Inflammatory macrophage (primary cell): ENCODE measurements at regions not wholly inside any gene's neighbourhood (a gene's known extent, or its start where the extent isn't known, plus 50 kb on each side); places are given as distances from the start of the nearest gene placed in this dataset.
A peak's percentile ranks its signal among the peaks of the same experiment; 100 is the strongest.
"Not testable (repeated sequence)": the region's sequence is repeated elsewhere in the genome, so short reads cannot be mapped to it uniquely, and the experiment has no call there.

ENCODE experiments used
- DNase-seq, 2 donors: peaks; one replicate each; pipeline ENCODE4 v3.0.0-alpha.2; 2020 to 2022

DNA sequence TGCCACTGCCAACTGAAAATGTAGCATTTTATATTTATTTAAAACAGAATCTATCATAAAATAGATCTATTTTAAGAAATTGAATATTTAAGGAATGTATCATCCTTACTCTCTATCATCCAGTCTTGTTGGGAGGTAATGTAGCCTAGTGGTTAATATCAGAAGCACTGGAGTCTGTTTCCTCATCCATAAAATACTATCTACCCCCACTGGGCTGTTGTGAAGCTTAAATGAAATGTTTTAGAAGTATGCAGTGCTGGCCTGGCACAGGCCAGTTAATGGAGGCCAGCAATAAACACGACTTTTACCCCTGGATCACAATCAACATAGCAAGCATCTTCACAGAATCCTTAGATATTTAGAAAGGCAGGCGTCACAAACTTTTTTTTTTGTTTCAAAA, 188.0 kb downstream of the CAND1 start:
- no peak for DNase-seq

DNA sequence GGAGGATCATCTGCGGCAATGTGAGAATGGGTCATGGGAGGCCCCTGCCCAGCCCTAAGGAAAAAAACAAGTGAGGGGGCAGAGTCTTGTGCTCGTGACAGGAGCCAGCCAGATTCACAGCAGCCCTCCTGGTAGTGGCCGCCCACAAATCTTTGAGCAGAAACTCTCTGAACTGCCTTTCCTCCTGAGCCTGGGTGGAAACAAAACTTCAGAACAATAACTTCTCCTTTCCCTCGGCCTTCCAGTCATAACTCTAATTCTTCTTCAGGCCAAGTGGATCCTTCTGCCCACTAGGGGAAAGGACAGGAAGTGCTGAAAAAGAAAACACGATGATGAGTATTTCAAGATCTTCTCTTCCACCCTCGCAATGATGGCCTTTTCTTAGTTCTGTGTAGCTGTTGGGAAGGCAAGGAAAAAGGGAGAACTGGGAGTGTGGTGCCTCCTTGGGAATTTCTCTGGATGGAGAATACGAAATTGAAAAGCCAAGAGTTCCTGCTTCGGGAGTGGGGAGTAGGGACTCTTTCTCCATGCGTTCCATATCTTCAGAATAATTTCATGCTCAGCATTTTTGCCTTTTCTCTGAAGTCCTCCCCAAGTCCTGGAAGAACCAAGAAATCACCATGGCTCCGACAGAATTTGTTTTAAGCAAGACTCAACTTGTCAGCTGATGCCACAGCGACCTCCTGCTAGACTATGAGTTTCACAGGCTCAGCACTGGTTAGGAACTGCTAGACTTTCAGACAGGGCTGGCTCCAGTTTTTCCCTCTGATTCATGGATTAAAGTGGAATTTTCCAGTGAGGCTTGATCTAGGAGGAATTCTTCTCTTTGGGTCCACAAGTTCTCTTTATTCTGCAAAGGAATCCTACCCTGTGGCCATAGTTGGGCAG, 188.9 kb downstream of the CAND1 start:
- DNase-seq, result peak; percentile 94 to 95

DNA sequence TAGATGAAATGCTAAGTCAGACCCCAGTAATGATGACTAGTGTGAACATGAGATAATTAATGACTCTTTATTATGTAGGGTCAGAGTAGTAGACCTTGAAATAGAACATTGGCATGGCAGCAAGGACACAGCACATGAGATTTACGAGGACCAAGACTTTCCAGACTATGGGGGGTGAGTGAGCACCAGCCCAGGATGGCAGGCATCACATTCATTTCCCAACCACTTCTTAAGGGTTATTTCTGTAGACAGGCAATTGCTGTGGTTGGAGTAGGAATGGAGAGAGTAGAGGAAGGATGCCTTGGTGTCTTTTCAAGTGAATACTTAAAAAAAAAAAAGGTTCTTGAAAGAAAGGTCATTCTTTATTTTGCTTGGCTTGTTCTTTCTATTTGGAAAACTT, 189.4 kb upstream of the DYRK2 start:
- DNase-seq, result no peak

DNA sequence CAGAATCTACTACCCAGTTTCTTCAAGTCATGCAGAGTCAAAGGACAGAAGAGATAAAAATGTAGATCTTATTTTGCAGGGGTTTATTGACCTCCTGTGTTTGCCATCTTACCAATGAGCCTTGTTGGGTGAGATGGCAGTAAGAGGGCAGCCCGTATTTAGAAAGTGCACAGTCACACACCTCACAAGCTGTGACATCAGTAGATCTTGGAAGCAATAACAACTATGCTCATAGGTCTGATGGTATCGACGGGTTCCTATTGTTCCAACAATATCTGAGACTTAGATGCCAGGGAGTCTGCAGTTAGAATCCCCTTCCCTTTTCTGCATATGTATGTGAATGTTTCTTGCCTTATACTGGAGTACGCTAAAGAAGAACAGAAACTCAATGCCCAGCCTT, 189.0 kb upstream of the DYRK2 start:
- no peak for DNase-seq

DNA sequence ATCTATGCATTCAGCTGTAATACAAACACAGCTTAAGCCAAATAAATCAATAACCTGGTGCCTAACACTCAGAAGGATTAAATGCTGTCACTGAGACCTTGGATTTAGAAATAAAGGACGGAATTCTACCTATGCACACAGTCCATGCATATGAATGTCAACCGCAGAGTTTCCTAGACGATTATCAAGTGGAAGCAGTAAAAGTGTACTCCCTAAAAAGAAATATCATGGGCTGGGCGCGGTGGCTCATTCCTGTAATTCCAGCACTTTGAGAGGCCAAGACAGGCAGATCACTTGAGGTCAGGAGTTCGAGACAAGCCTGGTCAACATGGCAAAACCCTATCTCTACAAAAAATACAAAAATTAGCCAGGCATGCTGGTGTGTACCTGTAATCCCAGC, 188.2 kb upstream of the DYRK2 start:
- no peak for DNase-seq

DNA sequence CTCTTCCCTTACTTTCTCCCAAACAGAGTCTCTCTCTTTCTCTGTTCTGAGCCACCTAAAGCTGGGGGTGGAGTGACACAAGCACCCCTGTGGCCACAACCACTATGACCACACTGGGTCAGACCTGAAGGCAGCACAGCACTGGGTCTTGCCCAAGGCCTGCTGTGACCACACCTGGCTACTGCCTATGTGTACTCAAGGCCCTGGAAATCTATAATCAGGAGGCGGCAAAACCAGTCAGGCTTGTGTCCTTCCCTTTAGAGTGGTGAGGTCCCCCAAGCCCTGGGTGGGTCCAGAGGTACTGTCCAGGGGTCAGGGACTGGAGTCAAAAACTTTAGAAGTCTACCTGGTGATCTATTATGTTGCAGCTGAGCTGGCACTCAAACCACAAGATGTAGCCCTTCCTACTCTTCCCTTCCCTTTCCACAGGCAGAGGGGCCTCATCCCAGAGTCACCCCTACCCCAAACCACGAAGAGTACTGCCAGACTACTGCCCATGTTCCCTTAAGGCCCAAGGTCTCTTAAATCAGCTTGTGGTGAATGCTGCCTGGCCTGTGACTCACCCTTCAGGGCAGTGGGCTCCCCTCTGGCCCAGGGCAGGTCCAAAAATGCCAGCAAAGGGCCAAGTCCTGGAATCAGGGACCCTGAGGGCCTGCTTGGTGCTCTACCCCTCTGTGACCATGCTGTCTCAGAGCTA, 179.8 kb upstream of the DYRK2 start:
- no peak for DNase-seq

DNA sequence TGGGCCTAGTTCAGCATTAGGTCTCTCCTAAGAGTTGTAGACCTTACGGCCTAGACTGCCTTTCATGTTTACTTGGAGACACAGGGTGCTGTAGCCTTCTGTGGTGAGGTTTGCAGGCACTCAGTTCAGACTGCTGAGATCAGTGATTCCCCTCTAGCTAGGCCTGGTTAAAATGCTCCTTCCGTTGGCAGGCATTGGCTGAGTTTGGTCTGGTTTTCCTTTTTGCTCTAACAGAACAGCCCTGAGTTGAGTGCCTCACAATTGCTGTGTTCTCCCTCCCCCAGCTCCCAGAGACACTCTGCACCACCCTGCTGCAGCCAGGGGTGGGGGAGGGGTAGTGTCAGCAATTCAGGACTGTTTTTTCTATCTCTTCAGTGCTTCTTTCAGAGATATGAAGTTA, 178.9 kb upstream of the DYRK2 start:
- no peak for DNase-seq

DNA sequence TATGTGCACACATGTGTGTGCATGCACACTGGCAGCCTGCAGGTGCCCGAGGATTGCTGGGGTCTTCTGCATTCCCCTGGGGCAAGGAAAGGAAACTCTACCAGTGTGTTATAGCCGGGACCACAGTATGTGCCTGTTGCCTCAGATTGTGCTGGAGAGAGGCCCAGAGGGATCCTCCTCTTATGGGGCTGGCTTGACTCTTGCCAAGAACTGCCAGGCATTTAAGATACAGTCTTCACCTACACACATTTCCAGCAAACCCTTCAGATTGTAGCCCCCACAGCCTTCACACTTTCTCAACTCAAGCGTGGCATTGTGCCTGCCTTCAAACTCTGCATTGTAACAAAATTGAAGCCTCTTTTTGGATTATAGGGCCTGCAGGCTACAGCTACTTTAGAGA, 176.7 kb upstream of the DYRK2 start:
- no peak for DNase-seq

DNA sequence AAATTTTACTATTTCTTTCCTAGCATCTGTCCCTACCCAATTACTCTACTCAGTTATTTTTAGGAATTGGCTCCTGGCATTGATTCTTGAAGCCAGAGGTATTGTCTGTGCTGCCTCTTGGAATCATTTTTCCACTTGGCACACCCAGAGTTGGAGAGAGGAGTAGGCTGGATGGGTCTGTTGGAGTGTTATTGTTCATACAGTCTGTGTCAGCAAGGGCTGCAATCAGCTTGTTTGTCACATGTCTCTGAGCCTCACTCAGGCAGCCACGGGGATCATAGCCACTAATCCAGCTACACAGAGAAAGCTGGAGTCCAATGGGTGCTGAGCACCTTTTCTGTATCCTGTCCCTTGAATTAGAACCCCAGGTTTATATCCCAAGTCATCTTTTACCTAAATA, 176.0 kb upstream of the DYRK2 start:
- peak in 1 of 2 donors; percentile 47 for DNase-seq

DNA sequence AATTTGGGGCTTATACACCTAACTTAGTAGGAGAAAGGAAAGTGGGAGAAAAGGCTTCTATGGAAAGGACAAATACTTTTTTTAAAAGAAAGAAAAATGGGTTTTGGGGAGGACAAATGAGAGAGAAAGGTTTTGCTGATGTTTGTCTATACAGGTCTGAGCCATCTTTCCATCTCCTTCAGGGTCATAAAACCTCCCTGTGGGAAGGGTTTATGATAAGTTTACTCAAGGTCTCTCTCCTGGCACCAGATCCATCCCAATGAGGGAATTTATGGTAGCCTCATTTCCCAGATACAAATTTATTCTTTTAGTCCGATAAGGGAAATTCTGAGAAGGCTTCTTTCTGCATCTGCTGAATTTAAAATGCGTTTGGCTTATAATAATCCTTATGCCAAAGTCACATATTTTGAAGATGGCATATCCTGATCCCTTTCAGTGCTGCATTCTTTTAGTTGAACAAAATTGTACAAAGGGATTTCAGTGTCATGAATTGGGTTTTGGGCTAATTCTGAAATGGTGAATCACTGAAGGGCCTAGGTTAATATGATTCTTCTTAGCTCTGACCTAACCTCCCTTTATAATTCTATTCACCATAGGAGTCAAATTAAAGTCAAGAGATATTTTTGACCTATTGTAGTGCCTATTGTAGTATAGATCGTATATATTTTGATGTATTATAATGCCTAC, 173.5 kb upstream of the DYRK2 start:
- no peak for DNase-seq

DNA sequence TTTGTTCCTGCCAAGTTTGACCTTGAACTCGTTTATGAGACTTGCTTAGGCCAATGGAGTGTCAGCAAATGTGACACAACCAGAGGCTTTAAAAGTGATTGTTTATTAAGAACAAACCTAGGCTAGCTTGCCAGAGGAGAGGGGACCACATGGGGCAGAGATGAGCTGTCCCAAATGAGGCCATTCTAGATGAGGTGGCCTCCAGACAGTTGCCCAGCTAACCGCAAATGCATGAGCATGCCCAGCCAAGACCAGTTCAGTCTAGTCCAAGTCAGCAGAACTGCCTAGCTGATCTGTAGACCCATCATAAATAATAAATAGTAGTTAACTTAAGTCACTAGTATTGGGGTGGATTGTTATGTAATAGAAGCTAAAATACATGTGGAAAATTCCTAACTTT, 172.8 kb upstream of the DYRK2 start:
- DNase-seq, result no peak

DNA sequence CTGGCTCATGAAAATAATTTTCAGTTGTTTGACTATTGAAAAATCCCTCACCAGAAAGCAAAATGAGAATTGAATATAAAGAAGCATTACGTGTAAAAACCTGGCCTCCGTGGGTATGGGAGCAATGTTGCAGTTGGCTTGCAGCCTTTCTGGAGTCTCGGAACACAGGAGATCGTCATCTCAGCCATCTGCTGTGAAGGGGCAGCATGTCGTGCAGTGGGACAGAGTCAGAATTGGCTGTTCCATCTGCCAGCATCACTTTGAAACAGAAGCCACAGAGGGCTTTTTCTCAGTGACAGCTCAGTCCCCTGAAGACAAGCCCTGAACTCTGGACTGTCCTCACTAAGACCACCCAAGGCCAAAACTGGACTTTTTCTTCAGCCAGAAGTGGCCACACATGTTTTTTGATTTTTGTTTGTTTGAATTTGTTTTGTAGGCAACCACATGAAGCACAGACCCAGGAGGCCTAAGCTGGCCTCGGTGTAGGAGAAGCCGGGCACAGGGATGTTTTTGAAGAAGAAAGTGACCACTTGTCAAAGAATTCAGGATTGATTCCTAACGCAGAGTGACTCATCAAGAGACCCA, 170.8 kb upstream of the DYRK2 start:
- no peak for DNase-seq

DNA sequence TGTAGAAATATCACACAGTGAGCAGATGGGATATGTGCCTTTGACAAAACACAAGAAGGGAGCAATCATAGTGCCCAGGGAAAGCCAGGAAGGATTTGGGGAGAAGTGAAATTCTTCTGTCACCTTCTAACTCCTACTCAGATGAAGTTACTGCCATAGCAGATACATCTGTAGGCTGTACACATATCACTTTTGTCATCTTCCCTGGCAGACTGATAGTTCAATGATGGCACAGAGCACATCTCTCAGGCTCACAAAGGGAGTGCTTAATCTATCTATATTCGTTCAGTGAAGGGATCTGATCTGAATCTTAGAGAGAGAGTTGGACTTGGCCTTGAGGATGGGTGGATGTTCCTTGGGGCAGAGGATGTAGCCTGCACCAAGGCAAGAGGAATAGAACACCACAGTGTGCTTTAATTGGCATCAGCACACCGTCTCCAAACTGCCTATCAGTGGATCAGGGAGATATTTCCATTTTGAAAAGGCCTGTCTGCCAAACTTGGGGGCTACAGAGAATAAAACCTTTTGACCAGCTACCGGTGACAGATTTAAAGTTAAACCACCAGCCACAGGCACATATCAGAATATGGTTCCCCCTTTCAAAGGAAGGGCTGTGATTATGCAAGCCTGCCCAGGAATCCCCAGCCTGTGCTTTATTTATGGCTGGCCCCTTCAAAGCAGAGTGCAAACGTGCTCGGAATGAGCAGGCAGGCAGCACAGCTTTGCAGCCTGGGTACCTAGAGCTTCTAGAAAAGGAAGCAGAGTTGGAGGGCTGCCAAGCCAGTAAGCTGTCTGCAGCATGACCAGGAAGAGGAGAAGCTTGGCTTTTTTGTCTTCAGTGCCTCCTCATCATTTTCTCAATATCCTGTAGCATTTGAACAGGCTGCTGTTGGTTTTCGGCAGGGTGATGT, 165.5 kb upstream of the DYRK2 start:
- DNase-seq, result peak; percentile 62 to 79

DNA sequence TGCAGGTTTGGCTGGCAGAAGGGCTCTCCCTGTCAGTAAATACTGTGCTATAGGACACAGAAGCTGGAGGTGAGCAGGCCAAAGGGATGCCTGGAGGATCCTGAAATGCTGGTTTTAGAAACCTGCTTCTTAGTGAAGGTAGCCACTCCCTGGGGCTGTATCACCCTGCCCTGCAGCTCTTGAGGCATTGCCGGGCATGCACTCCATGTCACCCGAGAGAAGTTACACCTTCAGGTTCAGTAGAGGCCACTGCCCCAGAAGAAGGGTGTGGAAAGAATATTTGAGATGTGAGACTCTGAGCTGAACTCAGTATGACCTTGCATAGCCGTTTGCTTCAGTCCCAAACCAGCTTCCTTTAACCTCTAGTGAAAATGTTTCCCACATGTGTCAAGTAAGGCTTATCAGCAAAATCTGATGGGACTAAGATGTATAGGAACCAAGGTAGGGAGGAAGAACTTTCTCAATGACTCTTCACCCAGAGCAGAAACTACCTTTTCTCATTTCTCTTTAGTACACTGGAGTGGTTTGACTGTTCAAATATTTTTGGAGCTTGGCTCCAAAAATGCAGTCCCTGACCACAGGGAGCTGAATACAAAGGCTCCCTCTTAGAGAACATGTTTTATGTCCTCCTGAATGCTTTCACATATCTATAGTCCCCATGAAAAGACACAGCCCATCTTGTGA, 164.5 kb upstream of the DYRK2 start:
- DNase-seq, result no peak

DNA sequence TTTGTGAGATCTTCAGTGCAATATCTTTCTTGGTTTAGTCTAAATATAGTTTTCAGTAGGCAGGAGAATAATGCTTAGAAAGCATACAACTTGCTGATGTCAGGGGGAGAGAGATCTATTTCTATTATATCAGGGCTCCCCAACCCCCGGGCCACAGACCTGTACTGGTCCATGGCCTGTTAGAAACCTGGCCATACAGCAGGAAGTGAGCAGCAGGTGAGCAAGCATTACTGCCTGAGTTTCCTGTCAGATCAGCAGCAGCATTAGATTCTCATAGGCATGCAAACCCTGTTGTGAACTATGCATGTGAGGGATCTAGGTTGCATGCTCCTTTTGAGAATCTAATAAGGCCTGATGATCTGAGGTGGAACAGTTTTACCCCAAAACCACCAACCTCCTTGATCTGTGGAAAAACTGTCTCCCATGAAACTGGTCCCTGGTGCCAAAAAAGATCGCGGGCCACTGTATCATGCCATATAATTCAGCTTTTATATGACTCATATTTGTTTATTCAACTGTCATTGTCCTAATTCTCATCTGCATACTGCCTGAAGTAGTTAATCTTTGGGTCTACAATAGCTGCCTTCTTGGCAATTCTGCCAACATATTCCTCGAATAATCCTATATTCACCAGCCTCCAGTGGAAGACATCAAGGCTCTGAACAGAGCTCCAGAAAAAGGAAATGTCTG, 163.6 kb upstream of the DYRK2 start:
- DNase-seq, result no peak

DNA sequence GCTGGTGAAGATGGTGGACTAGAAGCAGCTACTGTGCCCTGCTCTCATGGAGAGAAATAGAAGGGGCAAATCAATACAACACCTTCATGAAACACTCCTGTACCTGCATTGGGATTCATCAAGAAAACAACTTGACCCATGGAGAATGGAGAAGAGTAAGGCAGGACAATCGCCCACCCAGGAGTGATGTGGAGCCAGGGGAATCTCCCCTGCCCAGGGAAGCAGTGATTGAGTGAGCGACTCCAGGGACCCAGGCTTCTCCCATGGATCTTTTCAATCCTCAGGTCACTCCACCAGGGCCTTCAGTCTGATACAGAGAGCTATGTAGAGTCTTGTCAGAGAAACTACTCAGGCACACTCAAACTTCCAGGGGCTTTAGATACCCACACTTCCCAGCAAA, 161.9 kb upstream of the DYRK2 start:
- no peak for DNase-seq

DNA sequence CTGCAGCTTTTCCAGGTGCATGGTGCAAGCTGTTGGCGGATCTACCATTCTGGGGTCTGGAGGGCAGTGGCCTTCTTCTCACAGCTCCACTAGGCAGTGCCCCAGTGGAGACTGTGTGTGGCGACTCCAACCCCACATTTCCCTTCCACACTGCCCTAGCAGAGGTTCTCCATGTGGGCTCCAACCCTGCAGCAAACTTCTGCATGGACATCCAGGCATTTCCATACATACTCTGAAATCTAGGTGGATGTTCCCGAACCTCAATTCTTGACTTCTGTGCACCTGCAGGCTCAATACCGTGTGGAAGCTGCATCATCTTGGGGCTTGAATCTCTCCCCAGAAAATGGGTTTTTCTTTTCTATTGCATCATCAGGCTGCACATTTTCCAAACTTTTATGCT, 160.2 kb upstream of the DYRK2 start:
- DNase-seq, result not testable (repeated sequence)

DNA sequence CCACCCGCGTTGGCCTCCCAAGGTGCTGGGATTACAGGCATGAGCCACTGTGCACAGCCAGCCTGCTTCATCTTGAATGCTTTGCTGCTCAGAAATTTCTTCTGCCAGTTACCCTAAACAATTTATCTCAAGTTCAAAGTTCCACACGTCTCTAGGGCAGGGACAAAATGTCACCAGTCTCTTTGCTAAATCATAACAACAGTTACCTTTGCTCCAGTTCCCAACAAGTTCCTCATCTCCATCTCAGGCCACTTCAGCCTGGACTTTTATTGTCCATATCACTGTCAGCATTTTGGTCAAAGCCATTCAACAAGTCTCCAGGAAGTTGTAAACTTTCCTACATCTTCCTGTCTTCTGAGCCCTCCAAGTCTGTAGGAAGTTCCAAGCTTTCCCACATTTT, 159.5 kb upstream of the DYRK2 start:
- DNase-seq, result no peak

DNA sequence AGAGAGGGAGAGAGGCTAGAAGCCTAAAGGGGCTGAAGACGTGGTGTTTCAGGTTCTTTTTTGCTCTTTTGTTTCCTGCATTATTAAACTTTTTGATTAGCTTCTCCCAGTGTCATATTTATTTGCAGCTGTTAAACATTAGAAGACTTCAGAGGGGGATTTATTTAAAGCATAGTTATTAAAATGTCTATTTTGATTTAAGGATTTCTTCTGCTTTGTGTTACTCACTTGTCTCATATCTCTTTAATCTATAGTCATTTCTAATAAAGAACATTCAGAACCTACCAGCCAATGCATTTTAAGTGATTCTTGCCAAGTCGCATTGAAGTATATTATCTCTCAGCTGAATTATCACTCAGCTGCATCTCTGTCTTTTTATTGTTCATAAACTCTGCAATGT, 152.0 kb upstream of the DYRK2 start:
- DNase-seq, result no peak

DNA sequence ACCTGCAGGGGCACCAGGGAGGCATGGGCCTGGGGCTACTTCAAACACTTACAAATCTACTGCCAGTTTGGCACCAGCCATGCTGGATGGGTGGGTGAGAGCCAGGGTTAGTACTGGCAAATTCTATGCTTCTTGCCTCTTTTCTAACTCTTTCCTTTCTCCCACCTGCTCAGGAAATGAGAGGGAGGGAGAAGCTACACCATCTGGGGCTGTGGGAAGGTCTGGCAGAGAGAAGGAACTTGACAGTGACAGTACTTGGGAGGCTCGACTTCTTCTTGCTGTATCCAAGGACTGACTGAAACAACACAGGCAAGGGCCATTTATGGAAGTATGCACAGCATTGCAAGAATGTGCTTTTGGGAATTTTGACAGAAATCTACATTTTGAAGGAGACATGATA, 149.6 kb upstream of the DYRK2 start:
- DNase-seq, result no peak

DNA sequence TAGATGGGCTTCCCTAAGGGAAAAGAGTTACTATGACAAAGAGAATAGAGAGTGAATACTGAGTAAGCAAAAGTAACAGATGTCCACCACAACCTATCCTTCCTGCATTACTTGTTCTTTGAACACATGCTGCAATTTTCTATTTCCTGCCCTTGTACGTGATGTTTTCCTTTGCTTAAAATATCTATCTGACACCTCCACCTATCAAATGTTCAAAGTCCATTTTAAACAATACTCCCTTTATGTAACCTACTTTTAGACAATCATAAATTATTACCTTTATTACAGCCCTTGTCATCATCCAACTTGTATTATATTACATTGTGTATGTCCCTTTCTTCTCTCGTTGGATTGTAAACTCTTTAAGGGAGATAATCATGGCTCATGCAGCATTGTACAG, 147.2 kb upstream of the DYRK2 start:
- no peak for DNase-seq
